Fibroblast of lung (primary cell): ENCODE measurements at regions not wholly inside any gene's neighbourhood (a gene's known extent, or its start where the extent isn't known, plus 50 kb on each side); places are given as distances from the start of the nearest gene placed in this dataset.

Experiments
- DNase-seq, 2 donors: peaks; one replicate each; pipeline versions ENCODE4 v3.0.0 to v3.0.0-alpha.2; 2010; ENCODE audit warnings: low read depth in 2 of 2
- H2AFZ ChIP-seq: 2 replicates; pipeline ENCODE4 v1.5.1; 2012; ENCODE audit warnings: low read length, control low read depth, inconsistent platforms
- H3K27ac ChIP-seq: 2 replicates; pipeline ENCODE4 v1.5.1; 2011; ENCODE audit warnings: low read length, control low read depth; ENCODE audit not compliant: insufficient read depth
- H3K27me3 ChIP-seq: 2 replicates; pipeline ENCODE4 v1.5.1; 2011; ENCODE audit warnings: mild to moderate bottlenecking, low read length; ENCODE audit not compliant: control insufficient read depth, insufficient read depth
- H3K36me3 ChIP-seq: 2 replicates; pipeline ENCODE4 v1.5.1; 2011; ENCODE audit warnings: low read length; ENCODE audit not compliant: control insufficient read depth, insufficient read depth
- H3K4me1 ChIP-seq: 2 replicates; pipeline ENCODE4 v1.5.1; 2011; ENCODE audit warnings: low read length; ENCODE audit not compliant: control insufficient read depth, insufficient read depth; ENCODE audit errors: extremely low read depth
- H3K4me2 ChIP-seq: 2 replicates; pipeline ENCODE4 v1.5.1; 2011; ENCODE audit warnings: low read length, control low read depth; ENCODE audit not compliant: insufficient read depth; ENCODE audit errors: extremely low read depth
- H3K4me3 ChIP-seq, 4 experiments: fragments of 200-600 bp in 1 of 4; sonication (generic) in 1 of 4; replicated peaks in 1 of 4; 2 replicates each; pipeline ENCODE4 v1.5.1; 2011 to 2016; ENCODE audit warnings: low read length in 4 of 4, low read depth in 3 of 4, mild to moderate bottlenecking in 3 of 4, control low read depth in 2 of 4, inconsistent platforms in 1 of 4, mixed read lengths in 1 of 4; ENCODE audit not compliant: insufficient read depth in 1 of 4; ENCODE audit errors: control extremely low read depth in 1 of 4
- H3K79me2 ChIP-seq: 2 replicates; pipeline ENCODE4 v1.5.1; 2012; ENCODE audit warnings: mild to moderate bottlenecking, low read length, inconsistent platforms; ENCODE audit not compliant: control insufficient read depth, insufficient read depth
- H3K9ac ChIP-seq: 2 replicates; pipeline ENCODE4 v1.5.1; 2011; ENCODE audit warnings: mild to moderate bottlenecking, low read length, control low read depth; ENCODE audit not compliant: insufficient read depth
- H3K9me3 ChIP-seq: 2 replicates; pipeline ENCODE4 v1.5.1; 2012; ENCODE audit warnings: low read depth, low read length; ENCODE audit not compliant: control insufficient read depth, insufficient read depth
- H4K20me1 ChIP-seq: 2 replicates; pipeline ENCODE4 v1.5.1; 2011; ENCODE audit warnings: low read length; ENCODE audit not compliant: control insufficient read depth, insufficient read depth; ENCODE audit errors: extremely low read depth
- EZH2 ChIP-seq: IDR thresholded peaks from 2 replicates; pipeline ENCODE4 v1.5.1; 2012; ENCODE audit warnings: low read length, control low read depth, mild to moderate bottlenecking; ENCODE audit errors: missing control alignments
- TF ChIP-seq, protein P1 (sequence below), 2 donors: IDR thresholded peaks in 1 of 2; conservative IDR thresholded peaks in 1 of 2; 1 replicate in 1 of 2; 2 replicates in 1 of 2; pipeline ENCODE4 v1.5.1; 2011 to 2012; ENCODE audit warnings: low read length in 2 of 2, control low read depth in 1 of 2, inconsistent platforms in 1 of 2, low read depth in 1 of 2, mild to moderate bottlenecking in 1 of 2

- Histone ChIP-seq H3K79me2 (no peaks in the 10 kb centered on the region), H3K27me3 (no peaks in the 10 kb centered on the region), H3K4me2 (no peak overlapping the region), H2AFZ (no peak overlapping the region), H3K27ac (no peak overlapping the region), H3K4me3 (no peak overlapping the region), H3K4me1 (no peaks in the 10 kb centered on the region), H4K20me1 (no peaks in the 10 kb centered on the region), H3K9ac (no peak overlapping the region), H3K36me3 (no peaks in the 10 kb centered on the region), H3K9me3 (no peaks in the 10 kb centered on the region)
- TF ChIP-seq, protein P1, sequence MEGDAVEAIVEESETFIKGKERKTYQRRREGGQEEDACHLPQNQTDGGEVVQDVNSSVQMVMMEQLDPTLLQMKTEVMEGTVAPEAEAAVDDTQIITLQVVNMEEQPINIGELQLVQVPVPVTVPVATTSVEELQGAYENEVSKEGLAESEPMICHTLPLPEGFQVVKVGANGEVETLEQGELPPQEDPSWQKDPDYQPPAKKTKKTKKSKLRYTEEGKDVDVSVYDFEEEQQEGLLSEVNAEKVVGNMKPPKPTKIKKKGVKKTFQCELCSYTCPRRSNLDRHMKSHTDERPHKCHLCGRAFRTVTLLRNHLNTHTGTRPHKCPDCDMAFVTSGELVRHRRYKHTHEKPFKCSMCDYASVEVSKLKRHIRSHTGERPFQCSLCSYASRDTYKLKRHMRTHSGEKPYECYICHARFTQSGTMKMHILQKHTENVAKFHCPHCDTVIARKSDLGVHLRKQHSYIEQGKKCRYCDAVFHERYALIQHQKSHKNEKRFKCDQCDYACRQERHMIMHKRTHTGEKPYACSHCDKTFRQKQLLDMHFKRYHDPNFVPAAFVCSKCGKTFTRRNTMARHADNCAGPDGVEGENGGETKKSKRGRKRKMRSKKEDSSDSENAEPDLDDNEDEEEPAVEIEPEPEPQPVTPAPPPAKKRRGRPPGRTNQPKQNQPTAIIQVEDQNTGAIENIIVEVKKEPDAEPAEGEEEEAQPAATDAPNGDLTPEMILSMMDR (conservative IDR thresholded peaks at IDR 0.05 in 1 of 2, IDR thresholded peaks at IDR 0.05 in 1 of 2; ENCODE audit: low read depth in 1 of 2, low read length in 2 of 2), result no peak
- no peak for TF ChIP-seq EZH2
- peak in 1 of 2 donors; percentile 49 for DNase-seq
Measured at GRCh38 chr9:89874351-89875321, 269.8 kb downstream of the GADD45G start.

DNA sequence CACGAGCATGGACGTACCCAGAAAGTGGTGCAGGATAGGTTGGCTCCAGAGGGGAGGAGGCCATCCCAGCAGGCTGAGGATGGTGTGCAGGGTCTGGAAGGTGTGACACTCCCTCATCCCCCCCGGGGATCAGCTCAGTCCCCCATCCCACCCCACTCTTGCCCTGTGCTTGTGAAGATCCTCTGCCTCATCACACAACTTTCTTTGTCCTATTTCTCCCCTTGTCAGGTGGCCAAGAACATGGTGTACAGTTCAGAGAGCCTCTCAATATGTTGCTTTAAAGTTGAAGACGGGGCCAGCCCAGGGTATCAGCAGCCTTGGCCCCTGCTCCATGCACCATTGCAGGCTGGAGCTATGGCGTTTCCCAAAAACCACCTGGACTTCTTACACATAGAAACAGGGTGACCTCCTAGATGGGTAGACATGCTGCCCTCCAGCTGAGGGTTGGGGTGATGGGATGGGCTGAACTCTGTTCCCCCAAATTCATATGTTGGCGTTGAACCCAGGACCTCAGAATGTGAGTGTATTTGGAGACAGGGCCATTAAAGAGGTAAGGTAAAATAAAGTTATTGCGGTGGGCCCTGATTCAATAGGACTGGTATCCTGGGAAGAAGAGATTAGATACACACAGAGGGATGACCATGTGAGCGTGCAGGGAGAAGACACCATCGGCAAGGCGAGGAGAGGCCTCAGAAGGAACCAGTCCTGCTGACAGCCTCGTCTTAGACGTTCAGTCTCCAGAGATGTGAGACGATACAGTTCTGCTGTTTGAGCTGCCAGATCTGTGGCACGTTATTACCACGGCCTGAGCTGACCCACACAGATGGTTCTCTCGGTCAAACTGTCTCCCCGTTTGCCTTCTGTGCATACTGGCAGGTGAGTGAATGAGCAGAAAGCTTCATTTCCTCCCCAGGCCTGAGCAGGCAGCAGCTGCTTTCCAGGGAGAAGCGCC is 272.5 kb downstream of the GADD45G start:
- Histone ChIP-seq H3K4me3 (no peak overlapping the region), H2AFZ (no peak overlapping the region), H4K20me1 (no peaks in the 10 kb centered on the region), H3K9ac (no peak overlapping the region), H3K9me3 (no peaks in the 10 kb centered on the region), H3K36me3 (no peaks in the 10 kb centered on the region), H3K27ac (no peak overlapping the region), H3K4me1 (no peaks in the 10 kb centered on the region), H3K27me3 (no peaks in the 10 kb centered on the region), H3K79me2 (no peaks in the 10 kb centered on the region), H3K4me2 (no peak overlapping the region)
- no peak for DNase-seq
- TF ChIP-seq, protein P1 (conservative IDR thresholded peaks at IDR 0.05 in 1 of 2, IDR thresholded peaks at IDR 0.05 in 1 of 2; ENCODE audit: low read depth in 1 of 2, low read length in 2 of 2), result no peak
- TF ChIP-seq EZH2, result no peak

GRCh38 chr9:89878003-89878411 is 273.2 kb downstream of the GADD45G start:
- no peak overlapping the region for H3K4me2 ChIP-seq
- no peak overlapping the region for H2AFZ ChIP-seq
- no peaks in the 10 kb centered on the region for H3K27me3 ChIP-seq
- no peak for TF ChIP-seq EZH2
- TF ChIP-seq, protein P1 (conservative IDR thresholded peaks at IDR 0.05 in 1 of 2, IDR thresholded peaks at IDR 0.05 in 1 of 2; ENCODE audit: low read depth in 1 of 2, low read length in 2 of 2), result no peak
- no peak overlapping the region for H3K27ac ChIP-seq
- no peak for DNase-seq
- no peak overlapping the region for H3K4me3 ChIP-seq
- no peak overlapping the region for H3K9ac ChIP-seq
- no peaks in the 10 kb centered on the region for H3K9me3 ChIP-seq
- no peaks in the 10 kb centered on the region for H4K20me1 ChIP-seq
- no peaks in the 10 kb centered on the region for H3K79me2 ChIP-seq
- no peaks in the 10 kb centered on the region for H3K4me1 ChIP-seq
- H3K36me3 ChIP-seq, result no peaks in the 10 kb centered on the region
